ENCODE measurements at regions not wholly inside any gene's neighbourhood (a gene's known extent, or its start where the extent isn't known, plus 50 kb on each side); places are given as distances from the start of the nearest gene placed in this dataset.

DNA sequence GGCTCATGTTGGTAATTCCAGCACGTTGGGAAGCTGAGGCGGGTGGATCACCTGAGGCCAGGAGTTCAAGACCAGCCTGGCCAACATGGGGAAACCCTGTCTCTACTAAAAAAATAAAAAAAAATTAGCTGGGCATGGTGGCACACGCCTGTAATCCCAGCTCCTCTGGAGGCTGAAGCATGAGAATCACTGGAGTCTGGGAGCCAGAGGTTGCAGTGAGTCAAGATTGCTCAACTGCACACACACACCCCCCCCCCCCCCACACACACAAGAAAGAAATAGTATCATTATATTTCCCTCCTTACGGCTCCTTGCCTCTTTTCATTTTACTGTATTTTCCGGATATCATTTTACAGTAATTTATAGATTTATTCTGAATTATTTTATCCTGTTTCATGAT, 963.1 kb upstream of the GOT2 start:
- Mint-ChIP-seq H3K27ac (no peak overlapping the region), H3K4me1 (ENCODE audit: low read depth in 2 of 2) (no peaks in the 10 kb centered on the region), H3K4me3 (no peak overlapping the region), H3K27me3 (no peaks in the 10 kb centered on the region), H3K9me3 (peaks cover 6 to 7% of the 10 kb centered on the region in 2 donors), H3K36me3 (ENCODE audit: insufficient read depth) (no peaks in the 10 kb centered on the region)
- ATAC-seq (replicated peaks) (no peak), DNase-seq (no peak)

- H3K36me3 Mint-ChIP-seq (ENCODE audit: insufficient read depth): no peaks in the 10 kb centered on the region
- no peak for ATAC-seq (replicated peaks)
- H3K4me3 Mint-ChIP-seq: no peak overlapping the region
- no peaks in the 10 kb centered on the region for H3K4me1 Mint-ChIP-seq (ENCODE audit: low read depth in 2 of 2)
- H3K9me3 Mint-ChIP-seq: peaks cover 6 to 14% of the 10 kb centered on the region in 2 donors
- DNase-seq: no peak
- H3K27ac Mint-ChIP-seq: no peak overlapping the region
- no peaks in the 10 kb centered on the region for H3K27me3 Mint-ChIP-seq
Observed at GRCh38 chr16:59696495-59696894, 962.4 kb upstream of the GOT2 start.

DNA sequence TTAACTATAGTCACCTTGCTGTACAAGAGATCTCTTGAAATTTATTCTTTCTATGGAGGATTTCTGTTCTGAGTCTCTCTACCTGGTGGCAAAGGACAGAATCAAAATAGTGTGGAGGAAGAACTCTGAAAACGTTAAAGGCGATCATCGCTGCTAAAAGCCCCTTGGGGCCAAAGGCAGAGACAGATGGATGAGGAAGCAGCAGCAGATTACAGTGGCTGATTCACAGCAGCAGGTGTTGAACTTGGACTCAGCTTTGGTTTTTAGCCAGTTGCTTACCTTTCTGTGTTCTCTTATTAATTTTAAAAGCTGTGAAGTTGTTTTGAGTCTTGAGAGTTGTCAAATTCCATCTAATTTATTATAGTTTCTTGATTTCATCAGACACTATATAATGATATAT, 956.1 kb upstream of the GOT2 start:
- DNase-seq (no peak), ATAC-seq (replicated peaks) (no peak)
- no peaks in the 10 kb centered on the region for H3K4me1 Mint-ChIP-seq (ENCODE audit: low read depth in 2 of 2)
- H3K9me3 Mint-ChIP-seq: peaks cover 9 to 18% of the 10 kb centered on the region in 2 donors
- H3K36me3 Mint-ChIP-seq (ENCODE audit: insufficient read depth): no peaks in the 10 kb centered on the region
- no peak overlapping the region for H3K4me3 Mint-ChIP-seq
- no peaks in the 10 kb centered on the region for H3K27me3 Mint-ChIP-seq
- no peak overlapping the region for H3K27ac Mint-ChIP-seq

DNA sequence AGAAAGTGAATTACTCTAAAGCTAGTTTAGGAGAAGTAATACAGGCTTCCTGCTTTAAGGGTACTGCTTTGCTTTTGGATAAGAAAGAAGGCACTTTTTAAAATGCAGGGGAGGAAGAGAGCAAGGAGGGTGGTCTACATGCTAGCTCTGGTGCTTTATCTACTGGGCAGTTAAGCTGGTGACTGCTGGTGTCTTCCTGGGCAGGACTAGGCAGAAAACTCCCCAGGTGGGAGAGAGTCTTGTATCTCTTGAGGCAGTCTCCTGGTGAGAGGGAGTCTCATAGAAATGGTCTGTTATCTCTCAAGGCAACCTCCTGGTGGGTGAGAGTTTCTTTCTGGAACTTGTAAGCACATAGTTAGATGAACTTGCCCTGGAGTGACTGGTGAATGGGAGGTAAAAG, 953.9 kb upstream of the GOT2 start:
- ATAC-seq (replicated peaks) (no peak), DNase-seq (no peak)
- no peak overlapping the region for H3K27ac Mint-ChIP-seq
- no peak overlapping the region for H3K4me3 Mint-ChIP-seq
- H3K27me3 Mint-ChIP-seq: no peaks in the 10 kb centered on the region
- H3K4me1 Mint-ChIP-seq (ENCODE audit: low read depth in 2 of 2): no peaks in the 10 kb centered on the region
- no peaks in the 10 kb centered on the region for H3K36me3 Mint-ChIP-seq (ENCODE audit: insufficient read depth)
- H3K9me3 Mint-ChIP-seq: peaks cover 9 to 18% of the 10 kb centered on the region in 2 donors

- Mint-ChIP-seq H3K9me3 (peaks cover 6 to 10% of the 10 kb centered on the region in 2 donors), H3K27ac (no peak overlapping the region), H3K27me3 (no peaks in the 10 kb centered on the region), H3K4me3 (no peak overlapping the region), H3K4me1 (ENCODE audit: low read depth in 2 of 2) (no peaks in the 10 kb centered on the region), H3K36me3 (ENCODE audit: insufficient read depth) (no peaks in the 10 kb centered on the region)
- ATAC-seq (replicated peaks): no peak
- DNase-seq: no peak
Observed at GRCh38 chr16:59686405-59686804, 952.3 kb upstream of the GOT2 start.

DNA sequence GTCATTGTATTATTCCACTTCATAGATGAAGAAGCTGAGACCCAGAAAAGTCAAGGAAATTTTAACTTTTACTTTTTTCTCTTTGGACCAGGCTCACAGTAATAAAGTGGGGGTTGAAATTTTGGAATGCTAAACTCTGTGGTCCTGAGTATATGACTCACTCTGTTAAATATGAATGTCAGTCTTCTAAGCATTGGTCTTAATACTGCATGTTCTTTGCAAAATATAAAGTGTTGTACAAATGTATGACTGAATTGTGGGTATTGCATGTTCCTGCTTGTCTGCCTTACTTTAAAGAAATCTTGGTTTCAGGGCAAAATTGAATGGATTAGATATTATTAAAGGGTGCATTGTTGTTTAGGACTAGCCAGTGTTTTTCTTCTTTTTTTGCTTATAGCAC, 950.8 kb upstream of the GOT2 start:
- Mint-ChIP-seq H3K4me1 (ENCODE audit: low read depth in 2 of 2) (no peaks in the 10 kb centered on the region), H3K9me3 (peaks cover 3 to 6% of the 10 kb centered on the region in 2 donors), H3K4me3 (no peak overlapping the region), H3K36me3 (ENCODE audit: insufficient read depth) (no peaks in the 10 kb centered on the region), H3K27ac (no peak overlapping the region), H3K27me3 (no peaks in the 10 kb centered on the region)
- no peak for DNase-seq
- ATAC-seq (replicated peaks): no peak

DNA sequence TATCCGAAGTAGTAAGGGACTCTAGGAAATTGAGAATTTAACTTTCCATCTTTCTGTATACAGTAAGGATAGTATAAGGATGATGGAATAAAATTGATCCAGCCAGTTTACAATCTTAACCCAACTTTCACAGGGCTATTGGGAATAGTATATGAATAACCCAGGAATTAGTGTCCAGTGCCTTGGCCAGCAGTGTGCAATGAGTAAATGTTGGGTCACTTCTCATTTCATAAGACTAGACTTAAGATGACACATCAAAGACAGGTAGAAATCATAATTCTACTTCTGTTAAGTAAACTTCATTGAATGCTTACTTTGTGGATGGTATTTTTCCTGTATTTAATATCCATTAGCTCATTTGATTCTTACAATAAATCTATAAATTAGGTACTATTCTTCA, 949.6 kb upstream of the GOT2 start:
- no peak overlapping the region for H3K27ac Mint-ChIP-seq
- no peaks in the 10 kb centered on the region for H3K36me3 Mint-ChIP-seq (ENCODE audit: insufficient read depth)
- no peaks in the 10 kb centered on the region for H3K27me3 Mint-ChIP-seq
- ATAC-seq (replicated peaks) (no peak), DNase-seq (no peak)
- H3K4me1 Mint-ChIP-seq (ENCODE audit: low read depth in 2 of 2): no peaks in the 10 kb centered on the region
- H3K4me3 Mint-ChIP-seq: no peak overlapping the region
- H3K9me3 Mint-ChIP-seq: peaks cover 6 to 16% of the 10 kb centered on the region in 2 donors

- Mint-ChIP-seq H3K9me3 (peaks cover 0 to 3% of the 10 kb centered on the region in 2 donors), H3K4me3 (no peak overlapping the region), H3K27ac (no peak overlapping the region), H3K27me3 (no peaks in the 10 kb centered on the region), H3K4me1 (ENCODE audit: low read depth in 2 of 2) (no peaks in the 10 kb centered on the region), H3K36me3 (ENCODE audit: insufficient read depth) (no peaks in the 10 kb centered on the region)
- DNase-seq (no peak), ATAC-seq (replicated peaks) (no peak)
Observed at GRCh38 chr16:59665618-59666220, 931.6 kb upstream of the GOT2 start.

DNA sequence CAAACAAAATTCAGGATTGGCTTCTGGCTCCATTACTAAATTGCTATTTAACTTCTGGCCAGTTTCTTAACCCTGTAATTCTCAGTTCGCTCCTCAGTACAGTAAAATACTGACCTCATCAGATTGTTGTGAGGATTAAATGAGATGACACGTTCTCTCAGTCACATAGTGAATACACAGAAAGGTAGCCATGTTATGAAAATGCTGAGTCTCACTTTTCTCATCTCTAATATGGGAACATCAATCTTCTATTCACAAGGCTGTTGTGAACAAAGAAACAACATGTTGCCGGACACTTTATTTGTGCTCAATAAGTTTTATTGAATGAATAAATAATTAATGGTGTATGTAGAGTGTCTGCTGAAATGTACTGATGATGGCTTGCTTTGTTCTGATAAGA, 924.5 kb upstream of the GOT2 start:
- H3K9me3 Mint-ChIP-seq: peaks cover 0 to 11% of the 10 kb centered on the region in 2 donors
- DNase-seq: no peak
- H3K27me3 Mint-ChIP-seq: no peaks in the 10 kb centered on the region
- H3K36me3 Mint-ChIP-seq (ENCODE audit: insufficient read depth): no peaks in the 10 kb centered on the region
- no peak for ATAC-seq (replicated peaks)
- H3K27ac Mint-ChIP-seq: no peak overlapping the region
- H3K4me1 Mint-ChIP-seq (ENCODE audit: low read depth in 2 of 2): no peaks in the 10 kb centered on the region
- H3K4me3 Mint-ChIP-seq: no peak overlapping the region

- Mint-ChIP-seq H3K4me1 (ENCODE audit: low read depth in 2 of 2) (no peaks in the 10 kb centered on the region), H3K9me3 (peaks cover 0 to 16% of the 10 kb centered on the region in 2 donors), H3K4me3 (no peak overlapping the region), H3K27ac (no peak overlapping the region), H3K36me3 (ENCODE audit: insufficient read depth) (no peaks in the 10 kb centered on the region), H3K27me3 (no peaks in the 10 kb centered on the region)
- DNase-seq (no peak), ATAC-seq (replicated peaks) (no peak)
Observed at GRCh38 chr16:59655031-59655430, 920.9 kb upstream of the GOT2 start.

- no peaks in the 10 kb centered on the region for H3K36me3 Mint-ChIP-seq (ENCODE audit: insufficient read depth)
- H3K27me3 Mint-ChIP-seq: no peaks in the 10 kb centered on the region
- H3K4me3 Mint-ChIP-seq: no peak overlapping the region
Observed at GRCh38 chr16:59654455-59654854, 920.3 kb upstream of the GOT2 start.

DNA sequence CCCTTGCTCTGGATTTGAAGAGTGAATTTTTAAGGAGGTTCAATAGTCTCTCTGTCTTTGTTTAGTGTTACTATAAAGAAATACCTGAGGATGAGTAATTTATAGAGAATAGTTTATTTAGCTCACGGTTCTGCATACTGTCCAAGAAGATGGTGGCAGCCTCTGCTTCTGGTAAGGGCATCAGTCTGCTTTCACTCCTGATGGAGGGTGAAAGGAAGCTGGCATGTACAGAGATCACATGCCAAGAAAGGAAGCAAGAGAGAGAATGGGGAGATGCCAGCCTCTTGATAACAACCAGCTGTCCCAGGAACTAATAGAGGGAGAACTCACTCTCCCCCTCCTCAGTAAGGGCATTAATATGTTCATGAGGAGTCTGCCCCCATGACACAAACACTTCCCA, 917.5 kb upstream of the GOT2 start:
- H3K27me3 Mint-ChIP-seq: no peaks in the 10 kb centered on the region
- H3K36me3 Mint-ChIP-seq (ENCODE audit: insufficient read depth): no peaks in the 10 kb centered on the region
- no peak overlapping the region for H3K4me3 Mint-ChIP-seq
- no peaks in the 10 kb centered on the region for H3K4me1 Mint-ChIP-seq (ENCODE audit: low read depth in 2 of 2)
- DNase-seq (no peak), ATAC-seq (replicated peaks) (no peak)
- H3K9me3 Mint-ChIP-seq: peaks cover 0 to 24% of the 10 kb centered on the region in 2 donors
- no peak overlapping the region for H3K27ac Mint-ChIP-seq

More at GRCh38 chr16:59654455-59654854, 920.3 kb upstream of the GOT2 start:
- Mint-ChIP-seq H3K27ac (no peak overlapping the region), H3K9me3 (peaks cover 0 to 16% of the 10 kb centered on the region in 2 donors), H3K4me1 (ENCODE audit: low read depth in 2 of 2) (no peaks in the 10 kb centered on the region)
- no peak for DNase-seq
- no peak for ATAC-seq (replicated peaks)

- Mint-ChIP-seq H3K9me3 (peaks cover 7 to 11% of the 10 kb centered on the region in 2 donors), H3K4me1 (ENCODE audit: low read depth in 2 of 2) (no peaks in the 10 kb centered on the region), H3K27me3 (no peaks in the 10 kb centered on the region), H3K4me3 (no peak overlapping the region), H3K27ac (no peak overlapping the region), H3K36me3 (ENCODE audit: insufficient read depth) (no peaks in the 10 kb centered on the region)
- DNase-seq (no peak), ATAC-seq (replicated peaks) (no peak)
Observed at GRCh38 chr16:59645194-59645593, 911.1 kb upstream of the GOT2 start.

- no peaks in the 10 kb centered on the region for H3K36me3 Mint-ChIP-seq (ENCODE audit: insufficient read depth)
- H3K4me3 Mint-ChIP-seq: no peak overlapping the region
- H3K9me3 Mint-ChIP-seq: peaks cover 9 to 16% of the 10 kb centered on the region in 2 donors
- no peak for ATAC-seq (replicated peaks)
- no peaks in the 10 kb centered on the region for H3K4me1 Mint-ChIP-seq (ENCODE audit: low read depth in 2 of 2)
- no peak for DNase-seq
- H3K27ac Mint-ChIP-seq: no peak overlapping the region
- no peaks in the 10 kb centered on the region for H3K27me3 Mint-ChIP-seq
Observed at GRCh38 chr16:59635674-59636073, 901.6 kb upstream of the GOT2 start.

GRCh38 chr16:59634951-59635350, 900.8 kb upstream of the GOT2 start:
- Mint-ChIP-seq H3K27ac (no peak overlapping the region), H3K4me1 (ENCODE audit: low read depth in 2 of 2) (no peaks in the 10 kb centered on the region), H3K9me3 (peaks cover 9 to 16% of the 10 kb centered on the region in 2 donors), H3K27me3 (no peaks in the 10 kb centered on the region), H3K4me3 (no peak overlapping the region), H3K36me3 (ENCODE audit: insufficient read depth) (no peaks in the 10 kb centered on the region)
- ATAC-seq (replicated peaks): no peak
- DNase-seq: no peak

Data from effector memory CD8-positive, alpha-beta T cell (primary cell).